ENCODE measurements at regions not wholly inside any gene's neighbourhood (a gene's known extent, or its start where the extent isn't known, plus 50 kb on each side); places are given as distances from the start of the nearest gene placed in this dataset.

- TF ChIP-seq CTCF (IDR thresholded peaks at IDR 0.05) = no peak
- TF ChIP-seq ZFX (IDR thresholded peaks at IDR 0.05; ENCODE audit: borderline replicate concordance) = no peak
Measured at GRCh38 chr14:101364503-101365328, 196.6 kb upstream of the DIO3 start.

All from 22Rv1 (cell line).